HG03139 (cell line): ENCODE measurements at regions not wholly inside any gene's neighbourhood (a gene's known extent, or its start where the extent isn't known, plus 50 kb on each side); places are given as distances from the start of the nearest gene placed in this dataset.

Experiments used
- ATAC-seq: cut with Tn5 transposase; IDR thresholded peaks from one replicate; pipeline ENCODE4 v1.9.1; 2021; ENCODE audit not compliant: unreplicated experiment

- no peak for ATAC-seq
Measured at GRCh38 chr7:88515301-88515700, 208.6 kb upstream of the STEAP4 start.

GRCh38 chr7:88509341-88509740 is 202.6 kb upstream of the STEAP4 start:
- no peak for ATAC-seq

- no peak for ATAC-seq
Measured at GRCh38 chr7:88500131-88500530, 193.4 kb upstream of the STEAP4 start.

DNA sequence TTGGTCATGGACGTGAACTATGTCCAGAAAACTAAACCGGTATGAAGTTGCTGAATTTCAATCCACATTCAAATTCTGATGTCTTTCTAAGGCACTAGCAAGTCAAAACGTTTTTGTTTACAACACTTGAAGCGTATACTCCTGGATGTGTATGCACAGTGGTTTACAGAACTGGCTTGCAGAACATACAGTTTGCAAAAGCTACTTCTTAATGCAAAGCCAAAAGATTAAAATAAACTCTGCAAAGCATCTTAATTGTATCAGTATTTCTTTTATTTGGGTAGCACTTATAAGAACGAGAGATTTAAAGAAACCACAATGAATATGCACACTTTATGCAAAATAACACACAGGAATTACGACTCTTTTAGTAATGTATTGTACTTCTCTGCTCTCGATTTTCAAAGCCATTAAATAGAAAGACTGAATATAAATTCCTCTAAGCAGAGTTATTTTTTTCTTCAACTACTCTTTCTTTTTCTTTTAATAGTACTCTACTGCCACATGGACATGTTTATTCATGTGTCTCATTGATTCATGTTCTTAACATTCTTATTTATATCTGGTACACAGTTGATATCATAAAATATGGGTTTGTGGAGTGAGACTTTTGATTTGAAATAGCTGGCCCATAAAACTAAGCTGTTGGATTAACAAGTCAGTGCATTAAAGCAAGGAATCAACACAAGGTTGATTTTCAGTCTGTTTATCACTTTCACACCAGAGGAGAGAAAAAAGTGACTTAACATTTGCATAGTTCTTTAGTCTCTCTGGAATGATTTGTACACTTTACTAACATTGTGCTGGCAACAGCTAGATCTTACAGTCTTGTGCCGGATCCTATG is 189.4 kb upstream of the STEAP4 start:
- no peak for ATAC-seq

- ATAC-seq = no peak
Measured at GRCh38 chr7:88492153-88492552, 185.5 kb upstream of the STEAP4 start.

DNA sequence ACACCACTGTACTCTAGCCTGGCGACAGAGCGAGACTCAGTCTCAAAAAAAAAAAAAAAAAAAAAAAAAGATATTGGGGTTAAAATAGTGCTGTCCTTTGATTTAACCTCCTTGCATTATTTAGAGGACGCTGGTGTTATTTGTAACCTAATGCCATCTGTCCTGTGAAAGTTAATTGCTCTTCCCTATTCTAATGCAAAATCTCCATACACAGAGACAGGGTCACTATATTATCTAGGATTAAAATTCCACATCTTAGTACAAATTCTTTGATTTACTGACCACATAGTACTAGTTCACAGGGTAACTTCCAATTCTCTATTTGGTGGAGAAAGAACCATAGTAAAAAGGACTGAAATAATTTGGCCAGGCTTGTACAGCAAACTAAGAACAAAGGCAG is 184.2 kb upstream of the STEAP4 start:
- ATAC-seq = no peak

- no peak for ATAC-seq
Measured at GRCh38 chr7:88490161-88490560, 183.5 kb upstream of the STEAP4 start.

DNA sequence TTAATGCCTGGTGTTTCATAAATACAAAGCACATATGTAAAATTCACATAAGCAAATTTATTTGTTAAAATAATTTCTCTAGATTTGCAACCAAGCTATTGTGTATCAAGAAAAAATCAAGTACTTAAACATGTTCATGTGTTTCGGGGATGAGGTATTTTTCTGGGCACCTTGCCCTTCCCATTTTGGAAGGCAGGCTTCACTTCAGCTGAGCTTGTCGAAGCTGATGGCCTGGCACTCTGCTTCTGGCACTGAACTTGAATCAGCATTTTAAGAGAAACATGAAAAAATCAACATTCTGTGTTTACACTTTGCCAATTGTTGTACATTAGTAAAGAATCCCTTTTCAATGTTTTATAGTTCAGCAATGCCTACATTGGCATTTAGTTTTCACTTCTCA is 179.1 kb upstream of the STEAP4 start:
- ATAC-seq = no peak

GRCh38 chr7:88484551-88484950 is 177.9 kb upstream of the STEAP4 start:
- ATAC-seq = no peak

- no peak for ATAC-seq
Measured at GRCh38 chr7:88480896-88481295, 174.2 kb upstream of the STEAP4 start.

DNA sequence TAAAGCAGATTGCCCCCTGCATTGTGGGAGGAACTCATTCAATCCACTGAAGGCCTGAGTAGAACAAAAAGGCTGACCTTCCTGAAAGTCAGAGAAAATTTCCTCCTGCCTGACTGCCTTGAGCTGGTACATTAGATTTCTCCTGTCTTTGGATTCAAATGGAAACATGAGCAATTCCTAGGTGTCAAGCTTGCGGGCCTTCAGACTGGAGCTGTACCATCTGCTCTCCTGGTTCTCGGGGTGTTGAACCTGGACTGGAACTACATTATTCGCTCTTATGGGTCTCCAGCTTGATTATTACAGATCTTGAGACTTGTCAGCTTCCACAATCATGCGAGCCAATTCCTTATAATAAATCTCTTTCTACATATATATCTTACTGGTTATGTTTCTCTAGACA is 173.6 kb upstream of the STEAP4 start:
- no peak for ATAC-seq

GRCh38 chr7:88477976-88478375 is 171.3 kb upstream of the STEAP4 start:
- ATAC-seq = no peak

DNA sequence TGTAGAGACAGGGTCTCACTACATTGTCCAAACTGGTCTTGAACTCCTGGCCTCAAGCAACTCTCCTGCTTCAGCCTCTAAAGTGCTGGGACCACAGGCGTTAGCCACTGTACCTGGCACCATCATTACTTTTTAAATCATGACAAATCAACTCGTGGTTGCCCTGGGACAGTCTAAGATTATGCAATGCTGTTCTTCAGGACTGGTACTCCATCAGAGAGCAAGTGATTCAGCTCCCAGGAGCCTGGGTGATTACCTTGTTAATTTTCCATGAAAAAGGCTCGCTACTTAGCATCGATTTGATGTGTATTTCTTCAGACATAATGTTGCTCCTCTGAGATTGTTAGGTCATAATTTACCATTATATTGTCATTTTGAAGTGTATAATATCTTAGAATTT is 158.9 kb upstream of the STEAP4 start:
- ATAC-seq = no peak

DNA sequence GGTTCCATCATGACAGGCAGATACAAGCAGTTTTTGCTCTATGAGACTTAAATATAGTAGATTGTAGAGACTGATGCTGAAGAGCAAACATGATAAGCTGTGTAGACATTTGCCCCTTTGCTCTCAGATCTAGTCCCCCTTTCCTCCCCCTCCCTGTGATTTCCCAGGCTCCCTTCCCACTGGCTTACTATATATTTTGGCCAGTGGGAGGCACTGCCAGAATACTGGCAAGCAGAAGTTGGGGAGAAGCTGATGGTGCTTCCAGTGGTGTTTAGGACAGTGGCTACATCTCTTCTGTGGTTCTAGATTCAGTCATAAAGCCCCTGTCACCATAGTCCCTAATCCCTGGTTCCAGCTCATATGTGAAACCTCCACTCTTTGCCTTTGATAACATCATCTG is 156.1 kb upstream of the STEAP4 start:
- ATAC-seq = no peak

- no peak for ATAC-seq
Measured at GRCh38 chr7:88460650-88461049, 154.0 kb upstream of the STEAP4 start.

DNA sequence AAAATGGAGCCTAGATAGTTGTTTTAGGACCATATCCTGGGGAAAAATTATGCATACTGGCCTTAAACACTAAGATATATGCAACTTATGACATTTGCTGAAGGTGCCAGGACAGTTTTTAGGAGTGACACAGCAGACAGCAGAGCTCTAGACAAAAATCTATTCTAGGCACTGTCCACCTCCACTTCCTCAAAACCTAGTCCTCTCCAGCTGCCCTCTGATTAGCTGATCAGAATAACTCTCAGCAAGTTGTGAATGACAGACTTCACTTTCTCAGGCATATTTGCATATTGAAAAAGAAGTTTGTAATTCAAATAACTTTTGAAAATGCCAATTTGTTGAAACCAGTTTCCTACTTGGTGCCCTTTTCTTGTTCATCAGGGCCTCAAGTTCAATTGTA is 152.3 kb upstream of the STEAP4 start:
- no peak for ATAC-seq

DNA sequence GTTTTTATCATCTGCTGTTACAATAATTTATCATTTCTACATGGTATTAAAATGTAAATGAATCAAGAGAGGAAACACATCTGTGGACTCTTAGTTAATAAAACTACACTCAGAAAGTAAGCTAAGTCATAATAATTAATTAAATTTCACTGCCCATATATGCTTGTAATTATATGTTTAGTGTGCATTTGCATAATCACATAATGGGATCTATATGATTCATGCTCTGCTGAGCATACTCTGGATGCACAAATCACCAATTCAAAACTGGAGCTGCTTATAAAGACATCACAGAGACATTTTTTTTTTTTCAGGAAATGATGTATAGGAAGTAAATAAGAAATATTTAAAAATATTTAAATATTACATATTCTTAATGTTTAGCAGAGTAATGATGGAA is 151.6 kb upstream of the STEAP4 start:
- ATAC-seq = no peak

DNA sequence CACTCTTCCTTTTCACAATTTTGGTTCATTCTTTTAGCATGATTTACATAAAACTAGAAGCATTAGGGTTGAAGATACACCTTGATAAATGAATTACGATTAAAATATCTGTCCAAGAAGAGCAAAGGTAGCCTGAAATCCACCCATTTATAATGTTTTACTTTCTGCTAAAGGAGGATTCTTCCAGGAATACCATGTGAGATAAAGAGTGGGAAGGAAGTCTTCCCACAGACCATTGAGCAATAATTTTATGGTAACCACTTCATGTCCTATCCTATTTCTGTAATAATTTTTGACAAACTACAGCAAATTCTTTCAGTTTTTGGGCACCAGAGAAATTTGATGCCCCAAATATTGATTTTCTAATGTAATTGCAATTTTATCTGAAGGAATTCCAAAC is 150.6 kb upstream of the STEAP4 start:
- ATAC-seq = no peak

- no peak for ATAC-seq
Measured at GRCh38 chr7:88456490-88456889, 149.8 kb upstream of the STEAP4 start.

DNA sequence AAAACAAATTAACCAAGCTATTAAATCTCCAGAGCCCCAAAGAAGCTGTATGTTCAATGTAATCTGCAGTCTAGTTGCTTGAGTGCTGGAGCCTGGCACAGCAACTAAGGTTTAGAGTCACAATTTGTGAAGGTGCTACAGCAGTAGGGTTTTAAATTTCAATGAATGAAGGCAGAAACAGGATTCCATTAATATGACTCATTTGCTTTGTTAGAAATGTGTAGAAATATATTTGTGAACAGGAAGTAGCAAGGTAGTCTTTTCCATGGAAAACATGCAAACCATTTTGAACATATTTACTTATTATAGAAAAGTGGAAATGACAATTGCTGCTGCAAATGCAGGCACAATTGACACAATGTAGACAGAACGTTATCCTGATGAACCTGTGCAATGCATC is 149.0 kb upstream of the STEAP4 start:
- no peak for ATAC-seq

DNA sequence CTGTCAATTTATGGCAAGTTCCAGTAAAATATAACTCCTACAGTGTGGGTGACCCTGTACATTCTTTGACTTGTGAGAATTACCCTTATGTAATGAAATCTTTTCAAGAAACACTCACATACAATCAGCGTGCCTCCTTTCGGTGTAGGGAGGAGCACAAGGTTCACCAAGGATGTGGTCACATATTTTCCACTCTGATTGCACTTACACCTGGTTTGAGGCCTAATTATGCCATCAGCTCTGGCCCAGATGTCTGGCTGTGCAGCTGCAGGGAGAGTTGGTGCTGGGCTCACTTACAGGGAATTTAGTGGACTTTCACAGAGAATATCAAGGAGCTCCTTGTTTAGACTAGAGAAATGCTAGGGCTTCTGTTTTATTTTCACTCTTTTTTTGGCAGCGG is 146.0 kb upstream of the STEAP4 start:
- ATAC-seq = no peak

DNA sequence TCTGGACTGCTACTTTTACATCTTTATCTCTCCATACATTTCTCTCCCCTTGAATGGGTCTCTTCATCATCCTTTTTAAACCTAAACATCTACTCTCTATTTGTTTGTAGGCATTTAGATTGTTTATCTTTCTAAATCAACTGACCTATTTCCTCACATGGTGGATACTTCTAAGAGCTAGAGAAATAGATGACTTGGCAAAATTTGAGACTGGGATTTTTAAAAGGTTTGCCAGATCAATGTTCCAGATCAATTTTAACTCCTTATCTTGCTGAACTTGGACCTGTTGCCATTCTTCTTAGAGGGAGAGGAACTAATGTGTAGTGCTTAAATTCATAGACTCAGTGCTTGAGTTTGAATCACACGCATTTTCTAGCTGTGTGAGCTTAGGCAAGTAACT is 144.2 kb upstream of the STEAP4 start:
- ATAC-seq = no peak

GRCh38 chr7:88449410-88449809 is 142.7 kb upstream of the STEAP4 start:
- ATAC-seq = no peak
